NCI-H2196 (cell line): ENCODE measurements at regions not wholly inside any gene's neighbourhood (a gene's known extent, or its start where the extent isn't known, plus 50 kb on each side); places are given as distances from the start of the nearest gene placed in this dataset.
"Not testable (repeated sequence)": the region's sequence is repeated elsewhere in the genome, so short reads cannot be mapped to it uniquely, and the experiment has no call there.

ENCODE experiments used
- DNase-seq: peaks from one replicate; lab custom pipeline; 2025; ENCODE audit not compliant: unreplicated experiment; lab: John Stamatoyannopoulos, UW

GRCh38 chr5:120306303-120306702 lies 157.8 kb upstream of the PRR16 start:
- no peak for DNase-seq

DNA sequence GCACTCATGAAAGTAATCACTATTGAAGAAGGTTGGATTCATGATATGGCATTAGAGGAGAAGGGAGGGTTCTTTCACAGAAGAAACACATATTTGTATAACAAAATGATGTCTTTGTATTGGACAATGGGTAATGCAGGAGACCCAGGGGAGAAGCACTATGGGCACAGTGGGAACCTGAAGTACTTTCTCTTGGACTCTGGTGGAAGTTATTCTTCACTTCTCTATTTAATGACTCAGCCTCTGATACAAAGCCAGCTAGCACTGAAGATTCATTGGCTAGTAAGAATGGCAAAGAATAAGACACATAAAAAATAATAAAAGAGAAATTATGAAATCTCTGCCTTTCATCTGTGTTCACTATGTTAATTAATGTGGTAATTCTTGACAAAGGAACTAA lies 149.9 kb upstream of the PRR16 start:
- no peak for DNase-seq

DNA sequence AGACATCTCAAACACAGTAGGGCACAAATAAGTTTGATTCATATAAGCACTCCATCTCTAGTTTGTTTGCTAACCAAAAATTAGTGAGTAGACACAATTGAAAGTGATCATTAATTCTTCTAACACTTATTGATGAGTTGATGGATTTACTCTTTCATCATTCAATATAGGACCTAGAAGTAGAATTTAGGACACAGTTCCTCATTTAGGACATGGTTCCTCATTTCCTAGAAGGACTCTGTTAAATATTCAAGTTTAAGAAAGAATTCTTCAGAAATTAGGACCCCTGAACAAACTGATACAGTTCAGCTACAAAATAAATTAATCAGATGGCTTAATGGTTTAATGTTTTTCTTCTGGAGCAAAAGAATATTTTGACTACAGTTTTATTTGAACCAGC lies 143.5 kb upstream of the PRR16 start:
- no peak for DNase-seq

DNA sequence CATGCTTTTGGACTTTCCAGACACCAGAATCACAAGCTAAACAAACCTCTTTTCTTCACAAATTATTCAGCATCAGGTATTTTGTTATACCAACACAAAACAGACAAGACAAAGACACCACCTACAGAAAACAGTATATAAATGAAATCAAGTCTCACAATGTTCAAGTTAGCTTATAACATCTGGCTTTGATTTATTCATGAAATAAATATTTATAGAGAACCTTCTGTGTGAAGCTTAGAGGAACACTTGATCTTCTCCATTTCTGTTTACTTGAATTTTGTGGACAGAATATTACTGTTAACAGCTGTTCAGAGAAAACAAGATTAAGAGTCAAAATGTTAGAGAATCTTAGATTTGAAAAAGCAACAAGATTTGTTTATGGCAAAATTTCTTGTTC lies 137.4 kb upstream of the PRR16 start:
- no peak for DNase-seq

GRCh38 chr5:120327180-120327579 lies 136.9 kb upstream of the PRR16 start:
- no peak for DNase-seq

GRCh38 chr5:120329095-120329494 lies 135.0 kb upstream of the PRR16 start:
- no peak for DNase-seq

DNA sequence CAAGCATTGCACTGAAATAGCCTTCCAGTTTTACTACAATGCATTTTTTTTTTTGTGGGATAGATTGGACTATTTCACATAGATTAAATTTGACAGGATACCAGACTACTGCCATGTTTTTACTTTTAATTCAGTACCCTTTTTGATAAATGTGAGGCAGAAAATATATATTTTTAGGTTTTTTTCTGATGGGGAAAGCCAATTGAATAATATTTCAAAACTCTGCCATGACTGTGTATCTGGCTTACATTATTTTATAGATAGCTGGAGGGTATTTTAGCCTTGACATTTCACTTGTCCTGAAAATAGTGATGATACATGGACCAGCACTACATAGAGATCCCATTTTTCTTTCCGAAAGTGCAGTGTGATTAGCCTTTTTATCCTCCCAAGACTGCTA lies 133.5 kb upstream of the PRR16 start:
- DNase-seq, result no peak

DNA sequence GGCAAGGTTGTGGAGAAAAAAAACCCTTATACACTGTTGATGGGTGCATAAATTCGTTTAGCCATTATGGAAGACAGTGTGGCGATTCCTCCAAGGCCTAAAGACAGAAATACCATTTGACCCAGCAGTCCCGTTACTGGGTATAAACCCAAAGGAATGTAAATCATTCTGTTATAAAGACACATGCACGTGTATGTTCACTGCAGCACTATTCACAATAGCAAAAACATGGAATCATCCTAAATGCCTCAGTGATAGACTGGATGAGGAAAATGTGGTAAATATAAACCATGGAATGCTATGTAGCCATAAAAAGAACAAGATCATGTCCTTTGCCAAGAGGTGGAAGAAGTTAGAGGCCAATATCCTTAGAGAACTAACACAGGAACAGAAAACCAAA lies 119.9 kb upstream of the PRR16 start:
- DNase-seq, result no peak

DNA sequence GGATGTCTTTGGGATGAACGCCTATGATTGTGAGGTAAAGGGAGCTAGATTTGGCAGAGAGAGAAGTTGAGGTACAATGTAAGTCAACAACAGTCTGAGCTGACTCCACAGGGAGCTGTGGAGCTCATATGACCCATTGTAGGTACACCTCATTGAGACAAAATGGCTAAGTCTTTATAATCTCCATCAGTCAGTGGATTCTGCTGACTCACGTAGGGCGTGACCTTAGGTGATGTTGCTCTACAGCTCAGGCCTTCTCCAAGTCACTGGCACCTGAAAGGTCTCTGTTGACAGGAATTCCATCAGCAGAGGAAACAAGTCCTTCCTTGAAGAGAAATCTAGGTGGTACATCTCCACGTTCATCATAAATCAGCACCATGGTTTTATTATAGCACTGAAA lies 118.2 kb upstream of the PRR16 start:
- no peak for DNase-seq

GRCh38 chr5:120351071-120351470 lies 113.0 kb upstream of the PRR16 start:
- DNase-seq, result not testable (repeated sequence)

GRCh38 chr5:120354126-120354525 lies 110.0 kb upstream of the PRR16 start:
- DNase-seq, result no peak

GRCh38 chr5:120358949-120359348 lies 105.2 kb upstream of the PRR16 start:
- no peak for DNase-seq

DNA sequence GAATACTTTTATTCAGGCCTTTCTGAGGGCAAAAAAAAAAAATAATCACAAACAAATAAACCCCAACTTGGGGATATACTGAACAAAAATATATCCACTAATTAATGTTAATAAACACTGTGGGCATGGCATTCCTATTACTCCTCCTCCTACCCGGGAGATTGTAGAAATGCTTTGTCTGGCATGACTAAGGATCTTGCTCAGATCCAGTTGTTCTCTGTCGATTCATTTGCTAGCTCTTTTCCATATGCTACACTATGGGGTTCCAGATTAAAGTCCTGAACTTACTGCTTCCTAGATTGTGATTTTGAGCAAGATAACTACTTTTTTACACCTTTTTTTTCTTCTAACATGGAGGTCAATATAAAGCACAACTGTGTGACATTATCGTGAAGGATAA lies 102.2 kb upstream of the PRR16 start:
- no peak for DNase-seq

DNA sequence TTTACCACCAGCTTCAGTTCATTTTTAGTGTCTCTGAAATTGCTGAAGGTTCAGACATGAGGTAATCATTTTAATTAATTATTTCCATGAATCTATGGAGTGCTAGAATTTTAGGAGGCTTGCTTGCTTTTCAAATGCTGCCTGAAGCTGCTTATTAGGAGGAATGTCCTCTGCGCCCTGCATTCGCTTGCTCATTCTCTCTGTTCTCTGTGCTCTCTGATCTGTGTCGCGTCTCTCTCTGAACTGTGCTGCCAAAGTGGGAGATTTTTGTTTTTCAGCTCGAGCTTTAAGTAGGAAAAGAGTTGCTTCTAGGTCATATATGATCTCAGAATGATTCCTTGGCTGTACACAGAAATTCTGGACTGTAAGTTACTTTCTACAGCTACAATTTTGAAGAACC lies 101.7 kb upstream of the PRR16 start:
- no peak for DNase-seq

GRCh38 chr5:120365656-120366446 lies 98.2 kb upstream of the PRR16 start:
- DNase-seq, result no peak

DNA sequence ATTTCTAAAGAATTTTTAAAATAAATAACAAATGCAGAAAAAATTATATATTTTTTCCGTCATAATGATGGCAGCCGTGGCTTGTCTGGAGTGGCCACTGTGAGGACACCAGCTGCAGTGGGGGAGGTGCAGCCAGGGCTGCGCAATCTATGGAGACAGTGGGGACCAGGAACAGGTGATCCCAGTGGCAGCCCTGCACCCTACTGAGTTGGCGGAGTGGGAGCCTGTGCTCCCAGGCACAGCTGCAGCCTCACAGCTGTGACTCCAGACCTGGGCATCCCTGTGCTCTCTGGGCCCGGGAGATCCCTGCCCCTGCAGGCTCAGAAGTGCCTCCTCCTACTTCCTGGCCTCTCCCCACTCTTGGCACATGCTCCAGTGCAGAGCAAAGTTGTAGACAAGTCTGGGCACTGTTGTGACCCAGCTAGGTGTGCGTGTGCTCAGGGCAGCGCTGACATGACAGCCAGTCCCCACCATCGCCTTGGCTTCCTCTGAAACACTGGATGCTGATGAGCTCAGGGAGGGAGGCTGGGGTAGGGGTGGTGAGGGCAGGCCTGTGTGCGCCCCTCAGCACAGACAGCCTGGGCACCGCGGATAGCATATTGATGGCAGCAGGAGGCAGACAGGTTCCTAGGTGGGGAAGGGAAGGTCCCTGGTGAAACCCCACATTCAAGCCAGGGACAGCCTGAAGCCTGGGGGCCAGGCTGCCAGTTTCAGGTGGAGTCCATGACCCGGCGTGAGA lies 96.0 kb upstream of the PRR16 start:
- no peak for DNase-seq

DNA sequence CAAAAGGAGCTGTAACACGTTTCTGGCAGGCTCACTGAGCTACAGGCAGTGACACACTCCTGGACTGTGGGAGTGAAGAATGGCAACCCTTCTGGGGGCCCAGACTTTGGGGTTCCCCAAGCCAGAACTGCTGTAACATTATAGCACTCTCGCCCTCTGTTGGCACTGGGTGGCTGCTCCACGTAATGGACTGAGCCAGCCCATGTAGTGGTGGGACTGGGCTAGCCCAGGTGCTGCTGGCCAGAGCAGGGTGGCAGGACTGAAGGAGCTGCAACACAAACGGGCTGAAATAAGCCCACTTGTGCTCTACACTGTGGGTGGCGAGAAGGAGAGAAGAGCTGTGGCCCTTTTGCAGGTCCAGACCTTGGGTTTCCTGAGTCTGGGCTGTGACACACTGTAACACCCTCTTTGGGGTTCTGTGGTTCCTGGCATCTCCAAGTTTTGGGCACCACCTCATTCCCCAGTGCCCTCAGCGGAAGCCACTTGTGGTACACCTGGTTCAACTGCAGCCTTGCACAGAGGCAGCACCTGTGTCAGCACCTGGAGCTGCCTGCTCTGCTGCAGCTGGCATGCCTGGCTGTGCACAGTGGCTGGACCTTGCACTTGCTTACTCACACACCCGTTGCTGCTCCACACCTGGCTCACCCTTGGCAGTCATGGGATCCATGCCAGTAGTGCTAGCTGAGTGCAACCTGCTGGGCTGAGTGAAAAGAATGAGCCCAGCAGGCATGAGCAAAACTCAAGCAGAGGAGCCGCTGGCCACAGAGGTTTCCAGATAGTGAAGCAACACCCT lies 95.0 kb upstream of the PRR16 start:
- no peak for DNase-seq

GRCh38 chr5:120372899-120373298 lies 91.2 kb upstream of the PRR16 start:
- no peak for DNase-seq

- no peak for DNase-seq
These were observed 88.9 kb upstream of the PRR16 start for GRCh38 chr5:120375248-120375647.

GRCh38 chr5:120380644-120381043 lies 83.5 kb upstream of the PRR16 start:
- DNase-seq, result no peak

DNA sequence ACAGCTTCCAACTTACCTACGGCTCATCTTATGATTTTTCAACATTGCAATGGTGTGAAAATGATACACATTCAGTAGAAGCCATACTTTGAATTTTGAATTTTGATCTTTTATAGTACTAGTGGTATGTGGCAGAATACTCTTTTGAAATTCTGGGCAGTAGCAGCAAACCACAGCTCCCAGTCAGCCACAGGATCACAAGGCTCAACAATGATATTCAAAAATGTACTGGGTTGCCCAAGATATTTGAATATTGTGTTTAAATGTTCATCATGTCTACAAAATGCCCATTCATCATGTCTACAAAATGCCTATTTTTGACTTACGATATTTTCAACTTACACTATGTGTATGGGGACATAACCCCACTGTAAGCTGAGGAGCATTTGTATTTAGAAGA lies 81.3 kb upstream of the PRR16 start:
- DNase-seq, result no peak

DNA sequence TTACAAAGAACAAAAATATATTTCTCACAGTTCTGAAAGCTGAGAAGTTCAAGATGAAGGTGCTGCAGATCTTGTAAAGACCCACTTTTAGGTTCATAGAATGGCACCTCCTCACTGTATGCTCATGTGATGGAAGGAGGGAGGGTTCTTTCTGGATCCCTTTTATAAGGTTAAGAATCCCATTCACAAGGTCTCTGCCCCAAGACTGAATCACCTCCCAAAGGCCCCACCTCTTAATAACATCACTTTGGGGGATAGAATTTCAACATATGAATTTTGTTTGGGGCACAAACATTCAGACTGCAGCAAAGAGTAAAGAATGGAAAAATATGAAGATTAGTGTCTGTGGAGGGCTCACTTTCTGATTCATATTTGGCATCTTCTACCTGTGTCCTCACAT lies 77.1 kb upstream of the PRR16 start:
- DNase-seq, result no peak
